ENCODE measurements at regions not wholly inside any gene's neighbourhood (a gene's known extent, or its start where the extent isn't known, plus 50 kb on each side); places are given as distances from the start of the nearest gene placed in this dataset.
"Not testable (repeated sequence)": the region's sequence is repeated elsewhere in the genome, so short reads cannot be mapped to it uniquely, and the experiment has no call there.

DNA sequence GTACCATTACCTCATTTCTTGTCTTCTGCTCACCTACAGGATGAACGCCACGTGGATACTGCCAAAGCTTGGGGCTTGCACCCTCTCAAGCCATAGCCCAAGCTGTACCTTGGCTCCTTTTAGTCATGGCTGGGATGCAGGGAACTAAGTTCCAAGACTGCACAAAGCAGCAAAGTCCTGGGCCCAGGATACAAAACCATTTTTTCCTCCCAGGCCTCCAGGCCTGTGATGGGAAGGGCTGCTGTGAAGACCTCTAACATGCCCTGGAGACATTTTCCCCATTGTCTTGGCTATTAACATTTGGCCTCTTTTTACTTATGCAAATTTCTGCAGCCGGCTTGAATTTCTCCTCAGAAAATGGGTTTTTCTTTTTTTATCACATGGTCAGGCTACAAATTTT is 795.1 kb upstream of the VRK2 start:
- DNase-seq (ENCODE audit: low read depth in 2 of 2, low spot score in 1 of 2): not testable (repeated sequence)

GRCh38 chr2:57276408-57276807 is 770.2 kb upstream of the VRK2 start:
- not testable (repeated sequence) for DNase-seq (ENCODE audit: low read depth in 2 of 2, low spot score in 1 of 2)

- no peak for DNase-seq (ENCODE audit: low read depth in 2 of 2, low spot score in 1 of 2)
Observed at GRCh38 chr2:57278451-57278850, 768.2 kb upstream of the VRK2 start.

DNA sequence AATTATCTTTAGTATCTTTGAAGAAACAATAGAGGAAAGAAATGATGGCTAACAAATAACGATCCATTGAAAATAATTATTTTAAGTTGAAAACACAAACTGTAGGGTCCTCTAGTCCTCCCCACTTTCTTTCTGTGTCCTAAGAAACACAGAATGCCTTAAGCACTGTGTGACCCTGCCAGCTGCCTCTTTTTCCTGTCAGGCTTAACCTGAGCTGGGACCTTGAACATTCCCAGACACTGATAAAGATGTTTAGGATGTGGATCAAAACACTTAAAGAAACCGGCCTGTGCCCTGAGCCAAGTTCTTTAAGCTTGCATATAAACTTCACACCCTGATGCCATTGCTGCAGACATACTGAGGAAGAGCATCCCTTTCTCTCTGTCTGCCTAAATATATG is 755.4 kb upstream of the VRK2 start:
- no peak for DNase-seq (ENCODE audit: low read depth in 2 of 2, low spot score in 1 of 2)

DNA sequence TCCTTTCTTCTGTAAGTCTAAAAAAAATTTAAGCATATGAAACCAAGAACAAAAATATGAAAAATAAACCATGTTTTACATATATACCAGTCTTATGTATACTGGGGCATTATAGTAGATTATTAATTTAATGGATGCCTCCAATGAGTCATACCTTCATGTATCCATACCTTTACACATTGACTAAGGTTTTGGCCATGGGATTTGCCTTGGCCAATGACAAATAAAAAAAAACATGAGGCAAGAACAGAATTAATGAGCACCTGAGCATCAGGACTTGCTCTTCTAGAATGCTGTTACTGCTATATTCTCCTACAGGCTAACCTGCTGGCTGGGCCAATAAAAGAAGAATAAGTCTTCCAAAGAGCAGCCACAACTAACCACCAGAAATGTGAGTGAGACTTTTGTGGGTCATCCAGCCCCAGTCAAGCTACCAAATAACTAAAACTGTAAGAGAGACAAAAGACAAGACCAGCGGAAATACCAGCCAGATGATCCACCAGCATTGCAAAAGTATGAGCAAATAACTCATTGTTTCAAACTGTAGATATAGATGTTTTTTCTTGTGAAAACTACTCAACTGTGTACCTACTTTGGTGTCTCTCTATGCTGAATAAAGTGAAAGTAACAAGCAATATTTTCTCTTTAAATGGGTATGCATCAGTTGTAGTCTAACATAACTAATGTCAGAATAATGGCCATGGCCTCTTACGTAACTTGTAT is 749.6 kb upstream of the VRK2 start:
- no peak for DNase-seq (ENCODE audit: low read depth in 2 of 2, low spot score in 1 of 2)

- no peak for DNase-seq (ENCODE audit: low read depth in 2 of 2, low spot score in 1 of 2)
Observed at GRCh38 chr2:57313678-57314077, 732.9 kb upstream of the VRK2 start.

- no peak for DNase-seq (ENCODE audit: low read depth in 2 of 2, low spot score in 1 of 2)
Observed at GRCh38 chr2:57314682-57315081, 731.9 kb upstream of the VRK2 start.

- no peak for DNase-seq (ENCODE audit: low read depth in 2 of 2, low spot score in 1 of 2)
Observed at GRCh38 chr2:57330447-57330846, 716.2 kb upstream of the VRK2 start.

GRCh38 chr2:57333221-57333620 is 713.4 kb upstream of the VRK2 start:
- no peak for DNase-seq (ENCODE audit: low read depth in 2 of 2, low spot score in 1 of 2)

DNA sequence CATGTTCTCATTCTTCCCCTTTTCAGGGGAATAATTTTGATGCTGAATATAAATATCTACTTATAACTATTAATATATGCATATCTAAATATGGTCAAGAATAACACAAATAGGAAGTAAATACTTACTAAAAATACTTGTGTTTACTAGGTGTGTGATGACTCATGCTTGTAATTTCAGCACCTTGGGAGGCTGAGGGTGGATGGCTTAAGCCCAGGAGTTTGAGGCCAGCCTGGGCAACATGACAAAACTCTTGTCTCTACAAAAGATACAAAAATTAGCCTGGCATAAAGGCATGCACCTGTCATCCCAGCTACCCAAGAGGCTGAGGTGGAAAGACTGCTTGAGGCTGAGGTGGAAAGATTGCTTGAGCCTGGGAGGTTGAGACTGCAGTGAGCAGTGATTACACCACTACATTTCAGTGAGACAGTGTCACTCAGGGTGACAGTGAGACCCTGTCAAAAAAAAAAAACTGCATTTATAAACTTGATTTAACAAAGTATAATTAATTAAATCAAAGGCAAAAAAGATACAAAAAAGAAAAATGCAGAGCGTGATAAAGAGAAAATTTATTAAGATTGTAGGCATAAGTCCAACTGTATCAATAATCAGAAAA is 703.1 kb upstream of the VRK2 start:
- no peak for DNase-seq (ENCODE audit: low read depth in 2 of 2, low spot score in 1 of 2)

DNA sequence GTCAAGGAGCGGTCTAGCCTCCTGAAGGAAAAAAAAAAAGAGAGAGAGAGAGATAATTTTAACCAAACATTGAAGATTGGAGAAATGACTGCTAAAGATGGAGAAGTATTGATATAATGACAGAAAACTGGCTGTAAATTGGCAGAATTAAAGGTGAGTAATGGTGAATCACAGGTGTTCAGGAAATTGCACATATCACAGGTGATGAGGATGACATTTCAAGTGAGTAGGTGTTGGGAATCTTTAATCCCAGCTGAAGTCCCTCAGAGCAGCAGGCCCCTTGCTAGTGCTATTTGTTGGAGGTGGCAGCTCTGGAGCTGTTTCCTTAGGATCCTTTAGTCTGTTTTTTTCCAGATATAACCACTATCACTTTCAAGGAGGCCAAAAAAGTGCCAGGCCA is 678.4 kb upstream of the VRK2 start:
- no peak for DNase-seq (ENCODE audit: low read depth in 2 of 2, low spot score in 1 of 2)

DNA sequence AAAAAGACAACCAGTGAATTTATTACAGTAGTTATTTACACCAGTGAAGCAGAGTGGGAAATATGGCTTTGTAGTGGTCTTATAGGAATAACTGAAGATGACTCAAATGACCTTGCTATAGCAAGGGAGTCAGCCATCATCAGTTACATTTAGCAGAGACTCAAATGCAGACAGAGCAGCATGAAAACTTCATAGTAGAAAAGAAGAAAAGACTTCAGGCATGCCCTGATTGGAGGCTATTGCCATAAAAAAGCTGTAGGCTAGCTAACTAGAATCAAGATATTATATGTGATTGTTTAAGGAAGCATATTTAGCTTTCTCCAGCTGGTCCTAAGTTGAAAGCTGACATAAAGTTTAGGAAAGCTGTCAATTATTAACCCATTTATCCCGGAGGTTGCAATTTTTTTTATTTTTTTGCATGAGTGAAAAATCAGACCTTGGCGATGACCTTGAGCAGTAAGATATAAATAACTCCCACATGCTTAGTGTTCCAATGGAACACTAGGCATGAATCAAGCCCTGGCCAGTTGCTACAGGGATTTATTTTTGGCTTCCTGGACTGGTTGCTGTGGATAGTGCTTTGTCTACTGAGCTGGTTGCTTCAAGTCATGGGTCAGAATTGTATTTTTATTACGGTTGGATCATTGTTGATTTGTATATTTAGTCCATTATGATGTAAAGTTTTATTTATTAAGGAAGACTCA is 675.6 kb upstream of the VRK2 start:
- no peak for DNase-seq (ENCODE audit: low read depth in 2 of 2, low spot score in 1 of 2)

DNA sequence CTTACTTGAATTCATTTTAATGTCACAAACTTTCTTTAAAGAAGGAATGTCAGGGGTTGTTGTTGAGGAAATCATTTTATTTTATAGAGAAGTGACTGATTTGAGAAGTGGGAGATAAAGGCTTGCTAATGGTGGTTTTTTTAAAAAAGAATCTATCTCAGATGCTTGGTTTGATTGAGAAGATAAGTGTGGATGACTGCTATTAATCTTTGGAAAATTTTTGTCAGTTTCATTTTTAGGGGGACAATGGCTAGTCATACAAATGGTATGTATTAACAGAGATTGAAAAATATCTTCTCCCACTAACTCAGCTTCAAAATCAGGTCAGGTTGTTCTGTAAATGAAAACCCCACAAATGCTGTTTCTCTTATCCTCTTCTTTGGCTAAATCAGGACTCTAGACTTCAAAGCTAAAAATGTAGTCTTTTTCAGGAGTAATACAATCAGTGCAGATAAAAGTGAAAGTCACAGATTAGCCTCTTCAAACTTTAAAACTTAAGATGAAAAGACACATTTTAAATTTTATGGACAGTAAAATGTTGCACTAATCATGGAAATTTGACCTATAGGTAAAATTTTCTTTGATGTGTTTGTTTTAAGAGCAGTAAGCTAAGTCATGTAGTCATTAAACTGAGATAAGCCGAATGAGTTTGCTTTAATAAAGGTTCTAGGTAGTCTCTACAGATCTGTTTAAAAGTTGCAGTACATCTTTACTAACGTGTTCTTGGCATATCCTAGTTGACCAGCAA is 674.2 kb upstream of the VRK2 start:
- no peak for DNase-seq (ENCODE audit: low read depth in 2 of 2, low spot score in 1 of 2)

- DNase-seq (ENCODE audit: low read depth in 2 of 2, low spot score in 1 of 2): no peak
Observed at GRCh38 chr2:57373530-57373929, 673.1 kb upstream of the VRK2 start.

DNA sequence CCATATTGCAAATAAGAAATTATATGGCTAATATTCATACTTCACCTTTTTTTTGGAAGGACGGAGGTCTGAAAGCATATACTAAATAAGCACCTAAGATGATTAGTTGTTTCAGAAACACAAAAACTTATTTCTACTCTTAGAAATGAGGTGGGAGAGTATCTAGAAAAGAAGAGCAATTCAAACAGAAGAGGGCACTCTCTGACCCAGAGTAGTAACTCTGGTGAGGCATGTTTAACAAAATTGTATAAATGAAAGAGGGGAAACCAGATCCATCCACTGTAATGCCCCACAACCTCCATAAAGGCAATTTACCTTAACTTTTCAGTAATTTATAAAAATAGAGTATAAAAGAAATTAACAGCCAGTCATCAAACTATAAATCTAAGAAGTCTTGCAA is 669.6 kb upstream of the VRK2 start:
- no peak for DNase-seq (ENCODE audit: low read depth in 2 of 2, low spot score in 1 of 2)

- no peak for DNase-seq (ENCODE audit: low read depth in 2 of 2, low spot score in 1 of 2)
Observed at GRCh38 chr2:57386305-57386704, 660.3 kb upstream of the VRK2 start.

DNA sequence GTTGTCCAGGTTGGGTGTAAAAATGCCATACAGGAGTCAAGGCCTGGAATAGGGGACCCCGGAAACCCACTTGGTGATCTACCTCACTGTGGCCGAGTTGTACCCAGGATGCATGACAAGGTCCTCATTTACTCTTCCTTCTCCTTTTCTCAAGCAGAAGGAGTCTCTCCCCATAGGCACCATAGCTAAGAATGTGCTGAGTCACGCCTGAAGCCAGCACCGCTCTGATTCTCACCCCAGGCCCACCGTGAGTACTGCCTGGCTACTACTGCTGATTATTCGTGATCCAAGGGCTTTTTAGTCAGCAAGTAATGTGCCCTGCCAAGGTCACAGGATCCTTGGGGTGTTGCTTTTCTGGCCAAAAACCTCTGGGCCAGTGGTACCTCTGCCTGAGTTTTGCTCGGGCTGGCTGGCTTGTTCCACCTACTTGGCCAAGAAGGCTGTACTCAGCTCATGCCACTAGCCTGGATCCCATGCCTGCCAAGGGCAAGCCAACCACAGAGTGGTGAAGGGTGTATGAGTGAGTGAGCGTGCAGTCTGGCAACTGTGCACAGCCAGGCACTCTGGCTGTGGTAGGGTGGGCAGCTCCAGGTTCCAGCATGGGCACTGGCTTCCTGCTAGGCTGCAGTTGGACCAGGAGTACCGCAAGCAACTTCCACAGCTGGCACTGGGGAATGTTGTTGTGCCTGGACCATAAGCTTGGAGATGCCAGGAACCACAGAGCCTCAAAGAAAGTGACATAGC is 650.1 kb upstream of the VRK2 start:
- DNase-seq (ENCODE audit: low read depth in 2 of 2, low spot score in 1 of 2): no peak

DNA sequence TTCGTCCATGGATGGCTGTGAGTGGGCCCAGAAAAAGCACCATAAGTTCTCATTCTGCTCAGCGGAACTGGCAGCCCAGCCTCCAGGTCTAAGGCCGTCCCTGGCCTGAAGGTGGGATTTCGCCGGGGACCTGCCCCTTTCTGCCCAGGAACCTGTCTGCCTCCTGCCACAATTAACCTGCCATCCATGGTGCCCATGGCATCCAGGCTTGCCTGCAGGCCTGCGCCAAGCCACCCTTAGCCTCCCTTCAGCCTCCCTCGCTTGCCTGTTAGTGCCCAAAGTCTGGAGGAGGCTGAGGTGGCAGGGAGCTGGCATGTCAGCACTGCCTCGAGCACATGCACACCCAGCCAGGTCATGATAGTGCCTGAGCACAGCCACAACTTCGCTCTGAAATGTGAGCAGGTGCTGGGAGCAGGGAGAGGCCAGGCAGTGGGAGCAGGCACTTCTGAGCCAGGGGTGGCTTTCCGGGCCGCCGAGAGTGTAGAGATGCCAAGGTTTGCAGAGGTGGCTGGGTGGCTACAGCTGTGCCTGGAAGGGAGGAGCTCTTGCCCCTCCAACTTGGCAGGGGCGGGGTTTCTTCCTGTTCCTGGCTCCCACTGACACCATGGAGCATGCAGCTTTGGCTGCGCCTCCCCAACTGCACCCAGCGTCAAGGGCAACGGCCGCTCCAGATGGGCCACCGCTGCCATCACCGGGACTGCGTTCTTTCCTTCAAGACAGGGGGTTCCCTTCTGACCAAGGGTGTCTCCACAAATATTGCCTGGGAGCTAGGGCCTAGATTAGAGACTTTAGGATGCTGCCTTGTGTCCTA is 648.9 kb upstream of the VRK2 start:
- no peak for DNase-seq (ENCODE audit: low read depth in 2 of 2, low spot score in 1 of 2)

- DNase-seq (ENCODE audit: low read depth in 2 of 2, low spot score in 1 of 2): no peak
Observed at GRCh38 chr2:57399057-57399456, 647.5 kb upstream of the VRK2 start.

DNA sequence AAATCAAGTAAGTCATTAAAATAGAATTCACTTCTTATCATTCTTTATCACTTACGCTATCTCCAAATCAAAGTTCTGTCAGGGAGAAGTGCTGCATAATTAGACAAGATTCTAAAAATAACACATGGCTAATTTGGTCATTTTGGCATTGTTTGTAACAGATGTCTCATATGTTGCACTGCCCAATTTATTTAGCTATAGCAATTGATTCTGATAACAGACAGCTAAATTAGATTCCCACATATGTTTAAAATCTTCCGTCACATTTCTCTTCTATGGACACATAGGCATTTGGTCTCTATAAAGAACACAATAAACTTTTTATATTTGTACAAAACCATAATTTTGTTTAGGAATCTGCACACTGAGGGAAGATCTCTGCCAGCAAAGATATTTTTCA is 644.5 kb upstream of the VRK2 start:
- DNase-seq (ENCODE audit: low read depth in 2 of 2, low spot score in 1 of 2): no peak

Data from stimulated activated CD8-positive, alpha-beta memory T cell treated with anti-CD3 and anti-CD28 coated beads, Interleukin-4, amount 100 ng/mL, for 4 hours (primary cell).